MM.1S (cell line): ENCODE measurements at regions not wholly inside any gene's neighbourhood (a gene's known extent, or its start where the extent isn't known, plus 50 kb on each side); places are given as distances from the start of the nearest gene placed in this dataset.

Source experiments
- DNase-seq: peaks from one replicate; pipeline ENCODE4 v3.0.0-alpha.2; 2015
- H2AFZ ChIP-seq: fragments of 300-600 bp; sonication (generic); 2 replicates; pipeline ENCODE4 v1.6.0; 2016; ENCODE audit warnings: antibody characterized with exemption, low read length
- H3F3A ChIP-seq: fragments of 300-600 bp; sonication (generic); 2 replicates; pipeline ENCODE4 v1.6.1; 2016; ENCODE audit warnings: mild to moderate bottlenecking, antibody characterized with exemption, low read length, moderate library complexity, mixed read lengths; ENCODE audit not compliant: insufficient read depth
- H3K27ac ChIP-seq: fragments of 300-600 bp; sonication (generic); 2 replicates; pipeline ENCODE4 v1.5.1; 2016; ENCODE audit warnings: mild to moderate bottlenecking, low read length
- H3K27me3 ChIP-seq: fragments of 300-600 bp; sonication (generic); replicated peaks from 2 replicates; pipeline ENCODE4 v1.6.0; 2016; ENCODE audit warnings: low read length; ENCODE audit not compliant: insufficient read depth
- H3K36me3 ChIP-seq: fragments of 300-600 bp; sonication (generic); replicated peaks from 2 replicates; pipeline ENCODE4 v1.6.1; 2016; ENCODE audit warnings: mild to moderate bottlenecking, low read length, mixed read lengths; ENCODE audit not compliant: insufficient read depth
- H3K4me1 ChIP-seq: fragments of 300-600 bp; sonication (generic); 2 replicates; pipeline ENCODE4 v1.6.1; 2016; ENCODE audit warnings: low read length, mixed read lengths
- H3K4me2 ChIP-seq: fragments of 300-600 bp; sonication (generic); 2 replicates; pipeline ENCODE4 v1.6.0; 2016; ENCODE audit warnings: low read depth, low read length
- H3K4me3 ChIP-seq: fragments of 300-600 bp; sonication (generic); 2 replicates; pipeline ENCODE4 v1.5.1; 2016; ENCODE audit warnings: low read length, mixed read lengths
- H3K79me2 ChIP-seq: fragments of 300-600 bp; sonication (generic); 2 replicates; pipeline ENCODE4 v1.6.1; 2016; ENCODE audit warnings: mixed run types, low read length, mixed read lengths
- H3K9ac ChIP-seq: fragments of 300-600 bp; sonication (generic); 2 replicates; pipeline ENCODE4 v1.6.1; 2016; ENCODE audit warnings: low read length, mixed read lengths
- H3K9me2 ChIP-seq: fragments of 300-600 bp; sonication (generic); replicated peaks from 2 replicates; pipeline ENCODE4 v1.6.1; 2016; ENCODE audit warnings: mild to moderate bottlenecking, low read length, mixed read lengths; ENCODE audit not compliant: insufficient read depth
- H3K9me3 ChIP-seq: fragments of 300-600 bp; sonication (generic); replicated peaks from 2 replicates; pipeline ENCODE4 v1.6.1; 2016; ENCODE audit warnings: mild to moderate bottlenecking, low read length, mixed read lengths; ENCODE audit not compliant: insufficient read depth
- H4K20me1 ChIP-seq: fragments of 300-600 bp; sonication (generic); 2 replicates; pipeline ENCODE4 v1.6.1; 2016; ENCODE audit warnings: mild to moderate bottlenecking, low read length, moderate library complexity, mixed read lengths; ENCODE audit not compliant: insufficient read depth
- CTCF ChIP-seq: fragments of 300-600 bp; sonication (generic); IDR thresholded peaks from 2 replicates; pipeline ENCODE4 v1.5.1; 2016; ENCODE audit warnings: antibody characterized with exemption, low read length, mixed read lengths
- EZH2 ChIP-seq: fragments of 300-600 bp; sonication (generic); optimal IDR thresholded peaks from 2 replicates; pipeline ENCODE3; 2017; ENCODE audit warnings: low read depth, mild to moderate bottlenecking, antibody characterized with exemption, low read length, mixed read lengths
- EZH2phosphoT487 ChIP-seq: fragments of 300-600 bp; sonication (generic); IDR thresholded peaks from 2 replicates; pipeline ENCODE4 v1.6.1; 2018; ENCODE audit warnings: antibody characterized with exemption, low read length

GRCh38 chr5:71943874-71944273 lies 163.4 kb upstream of the MAP1B start:
- Histone ChIP-seq H3K4me2 (no peak overlapping the region), H3K79me2 (no peaks in the 10 kb centered on the region), H4K20me1 (no peaks in the 10 kb centered on the region), H3K4me3 (no peak overlapping the region), H3K9ac (no peak overlapping the region), H3F3A (no peaks in the 10 kb centered on the region), H2AFZ (no peak overlapping the region), H3K27ac (no peak overlapping the region), H3K9me2 (no peaks in the 10 kb centered on the region), H3K4me1 (no peaks in the 10 kb centered on the region), H3K36me3 (no peaks in the 10 kb centered on the region), H3K9me3 (no peaks in the 10 kb centered on the region), H3K27me3 (no peaks in the 10 kb centered on the region)
- no peak for DNase-seq
- TF ChIP-seq EZH2 = no peak
- no peak for TF ChIP-seq EZH2phosphoT487
- TF ChIP-seq CTCF = no peak

GRCh38 chr5:71945436-71945835 lies 161.8 kb upstream of the MAP1B start:
- H3K4me2 ChIP-seq = no peak overlapping the region
- no peaks in the 10 kb centered on the region for H3F3A ChIP-seq
- H3K9ac ChIP-seq = no peak overlapping the region
- no peaks in the 10 kb centered on the region for H3K27me3 ChIP-seq
- H3K36me3 ChIP-seq = no peaks in the 10 kb centered on the region
- no peak for DNase-seq
- H3K9me2 ChIP-seq = no peaks in the 10 kb centered on the region
- H3K4me1 ChIP-seq = no peaks in the 10 kb centered on the region
- no peaks in the 10 kb centered on the region for H3K79me2 ChIP-seq
- no peak overlapping the region for H3K4me3 ChIP-seq
- no peaks in the 10 kb centered on the region for H3K9me3 ChIP-seq
- no peak overlapping the region for H2AFZ ChIP-seq
- no peaks in the 10 kb centered on the region for H4K20me1 ChIP-seq
- H3K27ac ChIP-seq = no peak overlapping the region
- no peak for TF ChIP-seq CTCF
- TF ChIP-seq EZH2 = no peak
- TF ChIP-seq EZH2phosphoT487 = no peak

- Histone ChIP-seq H2AFZ (no peak overlapping the region), H3K79me2 (no peaks in the 10 kb centered on the region), H3K4me1 (no peaks in the 10 kb centered on the region), H3K27me3 (no peaks in the 10 kb centered on the region), H3K9ac (no peak overlapping the region), H3K9me2 (no peaks in the 10 kb centered on the region), H3K4me3 (no peak overlapping the region), H3K27ac (no peak overlapping the region), H3F3A (no peaks in the 10 kb centered on the region), H3K9me3 (no peaks in the 10 kb centered on the region), H3K4me2 (peak overlapping the region; percentile 8; the same call in 1 of the 2 replicates), H3K36me3 (no peaks in the 10 kb centered on the region), H4K20me1 (no peaks in the 10 kb centered on the region)
- TF ChIP-seq EZH2phosphoT487 (no peak), EZH2 (no peak)
- peak; percentile 67 for DNase-seq
These were observed 160.8 kb upstream of the MAP1B start for GRCh38 chr5:71946343-71947030.

GRCh38 chr5:71948206-71948605 lies 159.1 kb upstream of the MAP1B start:
- no peaks in the 10 kb centered on the region for H3K27me3 ChIP-seq
- H3K4me3 ChIP-seq = no peak overlapping the region
- no peak overlapping the region for H3K9ac ChIP-seq
- no peaks in the 10 kb centered on the region for H3K4me1 ChIP-seq
- H3K27ac ChIP-seq = no peak overlapping the region
- H3F3A ChIP-seq = no peaks in the 10 kb centered on the region
- H3K79me2 ChIP-seq = no peaks in the 10 kb centered on the region
- no peak overlapping the region for H3K4me2 ChIP-seq
- H4K20me1 ChIP-seq = no peaks in the 10 kb centered on the region
- TF ChIP-seq EZH2phosphoT487 (no peak), CTCF (no peak), EZH2 (no peak)
- no peaks in the 10 kb centered on the region for H3K9me3 ChIP-seq
- H2AFZ ChIP-seq = no peak overlapping the region
- no peak for DNase-seq
- no peaks in the 10 kb centered on the region for H3K36me3 ChIP-seq
- no peaks in the 10 kb centered on the region for H3K9me2 ChIP-seq
